ENCODE measurements at regions not wholly inside any gene's neighbourhood (a gene's known extent, or its start where the extent isn't known, plus 50 kb on each side); places are given as distances from the start of the nearest gene placed in this dataset.

GRCh38 chr1:191913260-191913977, 244.8 kb upstream of the RGS18 start:
- DNase-seq (ENCODE audit: low read depth in 1 of 2, low spot score in 1 of 2), result no peak
- TF ChIP-seq JUND (IDR thresholded peaks at IDR 0.05; ENCODE audit: low read depth), result no peak
- in situ Hi-C loops (cut with HindIII; ENCODE audit: low pct_unique_long_range_greater_than_20kb, low sequenced_read_pairs), result no loop called here

GRCh38 chr1:191929383-191929782, 228.9 kb upstream of the RGS18 start:
- in situ Hi-C loops (cut with HindIII; ENCODE audit: low pct_unique_long_range_greater_than_20kb, low sequenced_read_pairs), result no loop called here
- DNase-seq (ENCODE audit: low read depth in 1 of 2, low spot score in 1 of 2), result no peak
- TF ChIP-seq JUND (IDR thresholded peaks at IDR 0.05; ENCODE audit: low read depth), result no peak

DNA sequence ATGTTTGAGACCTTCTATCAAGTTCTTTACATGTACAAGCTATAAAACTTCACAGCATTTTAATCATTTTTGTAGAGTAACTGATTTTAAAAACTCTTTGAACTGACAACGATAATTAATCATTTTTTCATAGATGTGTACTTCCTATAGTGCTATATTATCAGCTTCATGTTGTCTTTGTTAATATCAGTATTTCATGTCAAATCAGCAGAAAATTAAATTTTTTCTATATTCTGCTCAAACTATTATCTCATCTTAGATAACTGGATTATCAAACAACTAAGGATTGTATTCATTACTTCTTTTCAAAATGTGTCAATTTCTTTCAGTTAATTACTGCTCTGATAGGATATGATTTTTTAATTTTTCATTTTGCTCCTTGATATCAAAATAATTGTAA, 214.6 kb upstream of the RGS18 start:
- TF ChIP-seq JUND (IDR thresholded peaks at IDR 0.05; ENCODE audit: low read depth), result no peak
- in situ Hi-C loops (cut with HindIII; ENCODE audit: low pct_unique_long_range_greater_than_20kb, low sequenced_read_pairs), result no loop called here
- DNase-seq (ENCODE audit: low read depth in 1 of 2, low spot score in 1 of 2), result no peak

DNA sequence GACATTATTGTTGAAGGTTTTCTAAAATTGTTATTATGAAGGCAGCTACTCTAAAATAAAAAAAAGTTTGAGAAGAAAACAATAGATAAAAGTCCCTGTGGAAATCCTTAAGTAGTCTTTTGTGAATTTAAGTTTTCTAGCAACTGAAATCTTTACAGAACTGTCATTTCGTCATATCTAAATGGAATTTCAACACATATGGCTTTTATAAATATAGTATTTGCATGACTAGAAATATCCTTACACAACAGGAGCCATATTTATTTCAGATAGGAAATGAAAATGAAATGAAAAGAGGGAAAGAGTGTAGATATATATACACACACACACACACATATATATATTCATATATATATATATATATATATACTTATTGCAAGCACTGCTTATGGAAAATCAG, 204.7 kb upstream of the RGS18 start:
- in situ Hi-C loops (cut with HindIII; ENCODE audit: low pct_unique_long_range_greater_than_20kb, low sequenced_read_pairs), result no loop called here
- DNase-seq (ENCODE audit: low read depth in 1 of 2, low spot score in 1 of 2), result no peak
- TF ChIP-seq JUND (IDR thresholded peaks at IDR 0.05; ENCODE audit: low read depth), result no peak

GRCh38 chr1:191959856-191960255, 198.4 kb upstream of the RGS18 start:
- in situ Hi-C loops (cut with HindIII; ENCODE audit: low pct_unique_long_range_greater_than_20kb, low sequenced_read_pairs), result no loop called here

GRCh38 chr1:191963286-191963685, 195.0 kb upstream of the RGS18 start:
- in situ Hi-C loops (cut with HindIII; ENCODE audit: low pct_unique_long_range_greater_than_20kb, low sequenced_read_pairs), result no loop called here
- no peak for DNase-seq (ENCODE audit: low read depth in 1 of 2, low spot score in 1 of 2)
- TF ChIP-seq JUND (IDR thresholded peaks at IDR 0.05; ENCODE audit: low read depth), result no peak

More at GRCh38 chr1:191959856-191960255, 198.4 kb upstream of the RGS18 start:
- DNase-seq (ENCODE audit: low read depth in 1 of 2, low spot score in 1 of 2), result no peak
- TF ChIP-seq JUND (IDR thresholded peaks at IDR 0.05; ENCODE audit: low read depth), result no peak

- in situ Hi-C loops (cut with HindIII; ENCODE audit: low pct_unique_long_range_greater_than_20kb, low sequenced_read_pairs), result no loop called here
- DNase-seq (ENCODE audit: low read depth in 1 of 2, low spot score in 1 of 2), result no peak
- TF ChIP-seq JUND (IDR thresholded peaks at IDR 0.05; ENCODE audit: low read depth), result no peak
Measured at GRCh38 chr1:191963781-191964455, 194.3 kb upstream of the RGS18 start.

DNA sequence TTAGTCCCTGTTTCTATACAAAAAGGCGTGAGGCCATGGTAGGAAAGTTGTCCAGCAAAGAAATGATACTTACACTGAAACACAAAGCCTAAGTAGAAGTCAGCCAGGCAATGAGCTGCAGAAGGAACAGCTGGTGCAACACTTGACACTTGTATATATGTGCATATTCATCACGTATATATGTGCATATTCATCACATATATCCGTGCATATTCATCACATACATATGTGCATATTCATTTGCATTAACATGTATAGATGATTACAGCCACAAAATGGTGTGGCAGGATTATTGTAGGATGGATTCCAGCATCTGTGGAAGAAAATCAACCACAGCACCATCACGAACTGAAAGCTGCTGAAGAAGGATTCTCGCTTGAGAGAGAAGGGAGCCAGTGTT, 189.0 kb upstream of the RGS18 start:
- no peak for DNase-seq (ENCODE audit: low read depth in 1 of 2, low spot score in 1 of 2)
- in situ Hi-C loops (cut with HindIII; ENCODE audit: low pct_unique_long_range_greater_than_20kb, low sequenced_read_pairs), result no loop called here
- TF ChIP-seq JUND (IDR thresholded peaks at IDR 0.05; ENCODE audit: low read depth), result no peak

GRCh38 chr1:191970116-191970515, 188.1 kb upstream of the RGS18 start:
- no peak for DNase-seq (ENCODE audit: low read depth in 1 of 2, low spot score in 1 of 2)
- TF ChIP-seq JUND (IDR thresholded peaks at IDR 0.05; ENCODE audit: low read depth), result no peak
- in situ Hi-C loops (cut with HindIII; ENCODE audit: low pct_unique_long_range_greater_than_20kb, low sequenced_read_pairs), result no loop called here

GRCh38 chr1:191971447-191971846, 186.8 kb upstream of the RGS18 start:
- no peak for TF ChIP-seq JUND (IDR thresholded peaks at IDR 0.05; ENCODE audit: low read depth)
- in situ Hi-C loops (cut with HindIII; ENCODE audit: low pct_unique_long_range_greater_than_20kb, low sequenced_read_pairs), result no loop called here
- no peak for DNase-seq (ENCODE audit: low read depth in 1 of 2, low spot score in 1 of 2)

GRCh38 chr1:191974004-191974403, 184.3 kb upstream of the RGS18 start:
- in situ Hi-C loops (cut with HindIII; ENCODE audit: low pct_unique_long_range_greater_than_20kb, low sequenced_read_pairs), result no loop called here
- no peak for TF ChIP-seq JUND (IDR thresholded peaks at IDR 0.05; ENCODE audit: low read depth)
- no peak for DNase-seq (ENCODE audit: low read depth in 1 of 2, low spot score in 1 of 2)

DNA sequence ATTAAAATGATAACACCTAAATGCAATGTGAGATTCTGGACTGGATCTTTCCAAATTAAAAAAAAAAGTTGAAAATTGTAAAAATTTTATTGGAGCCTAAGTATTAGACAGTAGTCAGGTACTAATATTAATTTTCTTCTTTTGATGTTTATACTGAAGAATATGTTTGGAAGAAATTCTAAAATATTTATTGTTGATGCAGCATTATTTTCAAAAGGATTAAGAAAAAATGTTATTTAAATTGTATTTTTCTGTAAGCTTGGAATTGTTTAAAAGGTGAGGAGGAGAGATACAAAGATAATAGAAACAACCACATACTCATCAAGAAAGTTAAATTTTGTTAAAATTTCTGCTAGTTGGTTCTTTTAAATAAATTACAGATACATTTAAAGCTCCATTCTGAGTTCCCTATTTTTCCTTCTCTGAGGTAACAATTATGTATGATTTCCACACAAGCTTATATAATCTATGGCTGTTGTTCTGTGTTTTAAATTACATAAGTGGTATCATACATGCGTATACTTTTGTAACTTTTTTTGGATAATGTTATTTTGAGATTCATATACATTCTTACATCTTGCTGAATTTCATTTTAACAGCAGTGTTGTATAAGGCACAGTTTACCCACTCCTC, 180.3 kb upstream of the RGS18 start:
- no peak for DNase-seq (ENCODE audit: low read depth in 1 of 2, low spot score in 1 of 2)
- TF ChIP-seq JUND (IDR thresholded peaks at IDR 0.05; ENCODE audit: low read depth), result no peak
- in situ Hi-C loops (cut with HindIII; ENCODE audit: low pct_unique_long_range_greater_than_20kb, low sequenced_read_pairs), result no loop called here

DNA sequence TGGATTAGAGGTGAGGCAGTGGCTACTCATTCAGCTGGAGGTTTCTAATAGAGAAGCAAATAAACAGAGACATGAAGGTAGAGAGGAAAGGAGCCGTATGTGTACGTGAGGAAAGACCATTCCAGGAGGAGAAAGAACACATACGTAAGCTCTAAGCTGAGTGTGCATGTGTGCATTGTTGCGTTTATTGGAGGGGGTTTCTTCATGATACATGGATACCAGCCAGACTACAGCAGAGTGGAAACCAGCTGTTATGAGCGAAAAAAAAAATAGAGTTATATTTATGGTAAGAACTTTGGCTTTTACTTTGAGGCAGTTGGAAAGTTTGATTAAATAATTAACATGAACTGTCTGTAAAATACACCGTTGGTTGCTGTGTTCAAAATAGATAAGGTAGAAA, 173.4 kb upstream of the RGS18 start:
- DNase-seq (ENCODE audit: low read depth in 1 of 2, low spot score in 1 of 2), result no peak
- TF ChIP-seq JUND (IDR thresholded peaks at IDR 0.05; ENCODE audit: low read depth), result no peak
- in situ Hi-C loops (cut with HindIII; ENCODE audit: low pct_unique_long_range_greater_than_20kb, low sequenced_read_pairs), result no loop called here
